Uterus (tissue), 3 donors: ENCODE measurements at regions not wholly inside any gene's neighbourhood (a gene's known extent, or its start where the extent isn't known, plus 50 kb on each side); places are given as distances from the start of the nearest gene placed in this dataset. TPM values are rescaled to one million over a fixed set of nuclear protein-coding genes. Genes with fewer than 3 reads are reported as not detected.

ENCODE experiments used
- DNase-seq, 2 donors: peaks; one replicate each; pipeline ENCODE4 v3.0.0-alpha.2; 2019 to 2020
- H3K27ac ChIP-seq, 2 donors: fragments of 200-600 bp; sonication (generic); 1 replicate in 1 of 2; 2 replicates in 1 of 2; pipeline ENCODE4 v1.5.1; 2016 to 2018
- H3K27me3 ChIP-seq, 2 donors: fragments of 200-600 bp; sonication (generic); one replicate each; pipeline ENCODE4 v1.5.1; 2018 to 2019; ENCODE audit warnings: control low read depth in 1 of 2
- H3K36me3 ChIP-seq, 2 donors: fragments of 200-600 bp; sonication (generic); one replicate each; pipeline ENCODE4 v1.5.1; 2019; ENCODE audit warnings: control low read depth in 1 of 2
- H3K4me1 ChIP-seq, 2 donors: fragments of 200-600 bp; sonication (generic); one replicate each; pipeline ENCODE4 v1.5.1; 2018 to 2019; ENCODE audit warnings: control low read depth in 1 of 2
- H3K4me3 ChIP-seq, 2 donors: fragments of 200-600 bp; sonication (generic); 1 replicate in 1 of 2; 2 replicates in 1 of 2; pipeline ENCODE4 v1.5.1; 2018 to 2019; ENCODE audit warnings: mild to moderate bottlenecking in 1 of 2
- H3K9me3 ChIP-seq, 2 donors: fragments of 200-600 bp; sonication (generic); one replicate each; pipeline ENCODE4 v1.5.1; 2019; ENCODE audit warnings: control low read depth in 1 of 2
- POLR2A ChIP-seq, 2 donors: fragments of 450-650 bp; IDR thresholded peaks; one replicate each; pipeline ENCODE4 v1.6.1; 2016; ENCODE audit warnings: antibody characterized with exemption in 2 of 2, mild to moderate bottlenecking in 1 of 2, moderate library complexity in 1 of 2
- intact Hi-C: fragments of 100-400 bp; cut with DNase I; formaldehyde crosslinking; loops from one replicate; pipeline ENCODE4 v1.15.1; 2023; ENCODE audit warnings: low total_unique reads
- small RNA-seq: library from RNA; depleted of rRNA; stranded (forward); fragments of <200 nt; gene quantifications from one replicate; pipeline ENCODE3, GENCODE V24; 2016
- TF ChIP-seq, protein P1 (sequence below), 4 experiments: fragments of 200-600 bp in 2 of 4; fragments of 450-650 bp in 2 of 4; sonication (generic) in 2 of 4; IDR thresholded peaks; one replicate each; pipeline ENCODE4 v1.5.1; 2016 to 2019; ENCODE audit warnings: antibody characterized with exemption in 4 of 4, mild to moderate bottlenecking in 2 of 4, moderate library complexity in 1 of 4
- donor health status: DM: yes; HTN: yes; CAD: no.

DNA sequence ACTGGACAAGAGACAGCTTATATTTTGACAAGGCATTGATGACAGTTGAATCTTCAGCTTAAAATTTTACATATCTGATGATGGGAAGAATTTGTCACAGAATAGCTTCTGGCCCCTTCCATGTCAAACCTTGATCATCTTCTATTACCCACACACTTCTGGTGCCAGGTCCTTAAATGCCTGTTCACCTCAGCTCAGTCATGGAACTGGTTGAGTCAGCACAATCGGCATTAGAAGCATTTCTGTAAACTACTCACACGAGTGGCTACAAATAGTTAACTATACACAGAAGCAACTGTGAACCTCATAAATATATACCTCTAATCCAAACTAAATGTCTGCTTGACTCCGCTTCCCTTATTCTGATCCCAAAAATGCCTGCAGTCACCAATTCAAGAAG lies 161.2 kb downstream of the FOXO1 start:
- DNase-seq = no peak
- no peaks in the 10 kb centered on the region for H3K36me3 ChIP-seq
- TF ChIP-seq POLR2A (IDR thresholded peaks at IDR 0.05) = no peak
- TF ChIP-seq, protein P1, sequence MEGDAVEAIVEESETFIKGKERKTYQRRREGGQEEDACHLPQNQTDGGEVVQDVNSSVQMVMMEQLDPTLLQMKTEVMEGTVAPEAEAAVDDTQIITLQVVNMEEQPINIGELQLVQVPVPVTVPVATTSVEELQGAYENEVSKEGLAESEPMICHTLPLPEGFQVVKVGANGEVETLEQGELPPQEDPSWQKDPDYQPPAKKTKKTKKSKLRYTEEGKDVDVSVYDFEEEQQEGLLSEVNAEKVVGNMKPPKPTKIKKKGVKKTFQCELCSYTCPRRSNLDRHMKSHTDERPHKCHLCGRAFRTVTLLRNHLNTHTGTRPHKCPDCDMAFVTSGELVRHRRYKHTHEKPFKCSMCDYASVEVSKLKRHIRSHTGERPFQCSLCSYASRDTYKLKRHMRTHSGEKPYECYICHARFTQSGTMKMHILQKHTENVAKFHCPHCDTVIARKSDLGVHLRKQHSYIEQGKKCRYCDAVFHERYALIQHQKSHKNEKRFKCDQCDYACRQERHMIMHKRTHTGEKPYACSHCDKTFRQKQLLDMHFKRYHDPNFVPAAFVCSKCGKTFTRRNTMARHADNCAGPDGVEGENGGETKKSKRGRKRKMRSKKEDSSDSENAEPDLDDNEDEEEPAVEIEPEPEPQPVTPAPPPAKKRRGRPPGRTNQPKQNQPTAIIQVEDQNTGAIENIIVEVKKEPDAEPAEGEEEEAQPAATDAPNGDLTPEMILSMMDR (IDR thresholded peaks at IDR 0.05) = no peak
- no peaks in the 10 kb centered on the region for H3K9me3 ChIP-seq
- intact Hi-C loops = no loop called here
- H3K4me3 ChIP-seq = no peak overlapping the region
- H3K27ac ChIP-seq = no peak overlapping the region
- H3K27me3 ChIP-seq = no peaks in the 10 kb centered on the region
- no peaks in the 10 kb centered on the region for H3K4me1 ChIP-seq

Small RNA genes in the stretch of these regions (small RNA-seq; reads per million reads assigned to genes)
- gene RF00108 (not detected), gene RNY3P9 (not detected), gene RPL17P51 (not detected)
